AG20443 (cell line): ENCODE measurements at regions not wholly inside any gene's neighbourhood (a gene's known extent, or its start where the extent isn't known, plus 50 kb on each side); places are given as distances from the start of the nearest gene placed in this dataset.
"Not testable (repeated sequence)": the region's sequence is repeated elsewhere in the genome, so short reads cannot be mapped to it uniquely, and the experiment has no call there.

Experiments
- DNase-seq: peaks from one replicate; pipeline ENCODE4 v3.0.0; 2012; ENCODE audit warnings: low spot score, mixed read lengths

GRCh38 chr12:116430911-116431565 is 128.1 kb upstream of the MAP1LC3B2 start:
- DNase-seq, result no peak

DNA sequence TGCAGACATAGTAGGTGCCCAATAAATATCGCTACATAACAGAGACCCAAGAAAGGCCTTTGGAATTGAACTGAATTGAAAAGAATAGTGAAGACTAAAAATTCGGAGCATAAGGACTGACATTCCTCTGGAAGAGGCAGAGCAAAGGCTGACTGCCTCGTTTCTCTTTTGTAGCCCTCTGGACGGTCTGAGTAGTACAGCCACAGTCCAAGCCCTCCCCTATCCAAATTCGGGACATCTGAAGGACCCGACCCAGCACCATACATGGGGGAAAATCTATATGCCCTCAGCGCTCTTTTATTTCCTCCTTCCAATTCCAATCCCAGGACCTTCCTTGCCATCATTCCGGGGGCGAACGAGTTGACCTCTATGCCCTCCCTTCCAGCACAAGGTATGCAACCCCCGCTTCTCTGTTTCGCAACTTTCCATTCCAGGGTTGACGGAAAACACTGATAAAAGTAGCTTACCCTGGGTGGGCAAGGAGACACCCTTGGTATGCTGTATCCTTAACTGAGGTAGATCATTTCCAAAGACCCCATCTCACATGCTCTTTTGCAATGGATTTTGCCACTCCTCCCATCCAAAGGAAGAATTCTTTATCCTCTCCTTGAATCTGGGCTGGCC is 127.4 kb upstream of the MAP1LC3B2 start:
- DNase-seq, result no peak

DNA sequence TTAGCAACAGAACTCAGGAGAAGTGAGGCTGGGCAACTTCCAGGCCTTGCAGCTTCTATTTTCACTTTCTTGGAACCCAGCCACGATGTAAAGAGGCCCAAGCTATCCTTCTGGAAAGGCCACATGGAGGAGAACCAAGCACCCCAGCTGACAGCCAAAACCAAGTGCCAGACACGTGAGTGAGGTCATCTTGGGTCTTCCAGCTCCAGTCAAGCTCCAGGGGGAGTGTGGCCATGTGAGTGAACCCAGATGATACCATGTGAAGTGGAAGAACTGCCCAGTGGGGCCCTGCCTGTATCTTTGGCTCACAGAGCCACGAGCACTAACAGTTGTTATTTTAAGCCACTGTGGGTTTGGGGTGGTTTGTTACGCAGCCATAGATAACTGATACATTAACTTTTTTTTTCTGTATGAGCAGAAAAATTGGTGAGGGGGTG is 126.8 kb upstream of the MAP1LC3B2 start:
- no peak for DNase-seq

DNA sequence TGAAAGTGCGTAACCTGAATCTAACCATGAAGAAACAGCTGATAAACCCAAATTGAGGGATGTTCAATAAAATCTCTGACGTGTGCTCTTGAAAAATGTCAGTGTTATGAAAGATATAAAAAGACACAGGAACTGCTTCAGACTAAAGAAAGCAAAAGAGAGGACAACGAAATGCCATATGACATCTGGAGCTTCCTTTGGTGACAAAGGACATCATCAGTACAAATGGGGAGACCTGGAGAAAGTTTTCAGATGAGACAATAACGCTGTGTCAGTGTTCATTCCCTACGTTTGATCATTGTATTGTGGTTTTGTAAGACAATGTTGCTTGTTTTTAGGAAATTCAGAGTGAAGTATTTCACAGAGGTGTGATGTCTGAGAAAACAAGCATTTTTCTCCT is 125.9 kb upstream of the MAP1LC3B2 start:
- no peak for DNase-seq

DNA sequence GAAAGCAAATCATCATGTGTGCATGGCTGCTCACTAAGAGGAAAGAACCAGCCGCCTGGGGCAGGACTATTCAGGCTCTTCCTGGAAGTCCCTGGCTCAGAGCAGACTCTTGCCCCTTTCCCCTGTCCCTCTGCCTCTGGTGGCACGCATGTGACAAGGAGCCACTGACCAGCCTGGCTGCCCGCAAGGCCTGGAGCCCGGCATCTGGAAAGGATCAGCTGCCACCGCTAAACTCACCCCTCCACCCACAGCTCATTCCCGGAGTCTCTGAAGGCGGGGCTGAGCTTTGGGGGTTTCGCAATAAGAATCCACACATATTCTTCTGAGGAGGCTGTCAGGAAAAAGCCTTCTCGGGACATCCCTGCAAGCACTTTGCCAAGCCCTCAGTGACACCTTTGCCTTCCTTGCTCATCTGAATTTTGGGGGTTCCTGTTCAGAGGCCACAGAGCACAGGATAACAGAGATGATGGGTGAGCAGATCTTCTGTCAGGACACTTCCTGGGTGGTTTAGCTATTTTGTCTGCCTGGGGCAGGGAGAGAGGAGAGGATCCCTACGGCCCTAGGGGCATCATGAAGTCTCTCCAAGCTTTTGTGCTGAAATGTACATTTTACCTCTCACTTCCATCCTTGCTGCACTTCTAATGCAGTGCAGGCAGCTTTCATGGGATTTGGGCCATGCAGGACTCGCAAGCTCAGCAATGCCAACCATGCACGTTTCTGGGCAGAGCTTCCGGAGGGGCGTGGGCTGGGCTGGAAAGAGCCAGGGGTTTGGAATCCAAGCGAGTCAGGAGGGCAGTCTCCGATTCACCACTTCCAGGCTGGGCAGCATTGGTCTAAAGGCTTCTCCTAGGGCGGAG is 124.8 kb upstream of the MAP1LC3B2 start:
- DNase-seq, result peak; percentile 92

DNA sequence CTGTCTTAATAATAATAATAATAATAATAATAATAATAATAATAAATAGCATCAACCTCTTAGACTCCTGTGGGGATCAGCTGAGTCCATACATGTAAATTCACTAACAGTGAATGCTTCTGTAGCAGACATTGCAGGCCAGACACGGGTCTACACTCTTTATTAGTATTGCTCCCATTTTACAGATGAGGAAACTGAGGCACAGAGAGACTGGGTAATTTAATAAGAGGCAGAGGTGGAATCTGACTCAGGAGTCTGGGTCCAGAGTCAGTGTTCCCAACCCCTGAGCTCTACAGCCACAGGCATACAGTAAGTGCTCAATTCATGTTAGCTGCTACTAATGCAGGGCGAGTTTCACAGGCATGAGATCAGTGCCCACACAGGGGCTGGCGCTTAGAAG is 123.2 kb upstream of the MAP1LC3B2 start:
- DNase-seq, result no peak

DNA sequence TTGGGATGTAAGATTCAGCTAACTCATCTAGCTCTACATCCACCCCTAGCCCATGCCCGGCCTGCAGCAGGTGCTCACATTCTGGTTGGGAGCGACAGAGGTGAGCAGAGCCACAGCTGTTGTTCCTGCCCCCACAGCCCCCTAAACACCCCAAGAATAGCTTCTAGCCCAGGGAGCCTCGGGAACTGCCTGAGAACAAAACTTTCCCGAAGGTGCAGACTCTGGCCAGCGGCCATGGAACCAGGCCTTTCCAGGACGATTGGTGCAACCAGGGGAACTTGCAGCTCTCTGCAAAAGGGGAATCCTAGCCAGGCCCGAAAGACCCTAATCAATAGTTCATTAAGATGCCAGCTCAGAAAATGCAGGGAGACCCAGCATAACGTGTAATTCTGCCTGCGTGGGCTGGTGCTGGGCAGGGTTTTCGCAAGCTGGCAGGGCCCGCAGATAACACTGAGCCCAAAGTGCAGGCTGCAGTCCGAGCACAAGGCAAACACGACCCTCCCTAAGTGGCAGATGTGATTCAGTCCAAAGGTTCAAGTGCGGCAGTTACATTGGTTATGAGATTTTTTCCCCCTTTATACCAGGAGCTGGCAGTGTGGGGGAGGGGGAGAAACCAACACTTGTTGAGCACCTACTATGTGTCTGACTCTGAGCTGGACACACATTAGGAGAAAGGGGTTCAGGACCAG is 122.5 kb upstream of the MAP1LC3B2 start:
- no peak for DNase-seq

GRCh38 chr12:116441292-116441691 is 117.9 kb upstream of the MAP1LC3B2 start:
- DNase-seq, result peak; percentile 29

GRCh38 chr12:116442304-116442703 is 116.9 kb upstream of the MAP1LC3B2 start:
- DNase-seq, result no peak

GRCh38 chr12:116442946-116443345 is 116.2 kb upstream of the MAP1LC3B2 start:
- peak; percentile 53 for DNase-seq

- no peak for DNase-seq
Observed at GRCh38 chr12:116443821-116444589, 115.2 kb upstream of the MAP1LC3B2 start.

DNA sequence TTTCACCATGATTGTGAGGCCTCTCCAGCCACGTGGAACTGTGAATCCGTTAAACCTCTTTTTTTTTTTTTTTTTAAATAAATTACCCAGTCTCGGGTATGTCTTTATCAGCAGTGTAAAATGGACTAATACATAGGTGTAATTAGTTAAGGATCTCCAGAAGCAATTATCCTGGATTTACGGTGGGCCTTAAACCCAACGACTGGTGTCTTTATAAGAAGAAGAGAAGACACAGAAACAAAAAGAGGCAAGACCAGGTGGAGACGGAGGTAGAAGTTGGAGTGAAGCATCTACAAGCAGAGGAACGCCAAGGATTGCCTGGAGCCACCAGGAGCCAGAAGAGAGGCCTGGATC is 114.6 kb upstream of the MAP1LC3B2 start:
- DNase-seq, result no peak

DNA sequence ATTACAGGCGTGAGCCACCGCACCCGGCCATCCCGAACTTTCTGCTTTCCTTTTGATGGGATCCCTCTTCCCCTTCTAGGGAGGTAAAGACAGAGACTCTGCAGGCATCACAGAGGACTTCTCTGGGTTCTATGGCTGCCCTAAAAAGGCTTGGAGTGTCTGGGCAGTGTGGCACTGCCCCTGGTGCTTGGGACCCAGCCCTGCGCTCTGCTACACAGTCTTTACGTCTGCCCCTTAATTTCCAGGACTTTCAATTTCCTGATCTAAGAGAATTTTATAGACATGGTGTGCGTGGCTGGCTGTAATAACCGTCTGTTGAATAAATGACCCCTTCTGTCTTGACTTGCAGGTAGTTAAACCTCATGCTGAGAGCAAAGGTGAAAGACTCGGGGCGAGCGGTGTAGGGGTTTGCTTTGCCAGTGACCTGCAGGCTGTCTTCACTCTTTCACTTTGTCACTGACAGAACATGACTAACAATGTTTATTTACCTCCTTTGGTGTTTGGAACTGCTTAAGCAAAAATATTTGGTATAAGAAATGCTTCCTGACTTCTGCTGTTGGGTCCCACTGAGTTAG is 110.9 kb upstream of the MAP1LC3B2 start:
- DNase-seq, result no peak

DNA sequence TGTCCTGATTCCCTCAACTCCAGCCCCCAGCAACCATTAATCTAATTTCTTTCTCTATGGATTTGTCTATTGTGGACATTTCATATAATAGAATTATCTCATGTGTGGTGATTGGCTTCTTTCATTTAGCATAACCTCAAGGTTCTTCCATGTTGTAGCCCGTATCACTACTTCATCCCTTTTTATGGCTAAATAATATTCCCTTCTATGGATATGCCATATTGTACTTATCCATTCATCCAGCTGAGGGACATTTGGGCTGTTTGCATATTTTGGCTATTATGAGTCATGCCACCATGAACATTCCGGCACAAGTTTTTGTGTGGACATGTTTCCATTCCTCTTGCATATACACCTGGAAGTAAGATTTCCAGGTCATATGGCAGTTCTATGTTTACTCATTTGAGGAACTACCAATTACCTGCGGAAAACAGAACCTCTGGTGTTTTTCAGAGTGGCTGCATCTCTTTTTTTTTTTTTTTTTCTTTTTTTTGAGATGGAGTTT is 108.7 kb upstream of the MAP1LC3B2 start:
- no peak for DNase-seq

GRCh38 chr12:116452975-116453374 is 106.2 kb upstream of the MAP1LC3B2 start:
- DNase-seq, result not testable (repeated sequence)

- DNase-seq, result no peak
Observed at GRCh38 chr12:116453631-116454030, 105.5 kb upstream of the MAP1LC3B2 start.

DNA sequence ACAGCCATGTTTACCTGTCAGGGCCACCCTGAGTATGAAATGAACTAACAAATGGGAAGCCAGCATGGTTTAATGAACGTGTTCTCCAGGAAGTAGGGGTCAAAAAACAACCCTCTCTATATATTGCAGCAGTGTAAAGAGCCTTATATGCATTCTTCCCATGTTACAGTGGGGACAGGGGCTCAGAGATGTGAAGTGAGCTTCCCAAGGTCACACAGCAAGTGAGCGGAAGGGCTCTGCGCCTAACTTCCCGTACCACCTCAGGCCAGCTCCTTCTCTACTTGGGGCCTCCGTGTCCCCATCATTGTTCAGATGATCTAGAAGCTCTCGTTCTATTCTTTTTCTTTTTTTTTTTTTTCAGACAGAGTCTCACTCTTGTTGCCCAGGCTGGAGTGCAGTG is 105.1 kb upstream of the MAP1LC3B2 start:
- no peak for DNase-seq

GRCh38 chr12:116454950-116455447 is 104.2 kb upstream of the MAP1LC3B2 start:
- peak; percentile 86 for DNase-seq

DNA sequence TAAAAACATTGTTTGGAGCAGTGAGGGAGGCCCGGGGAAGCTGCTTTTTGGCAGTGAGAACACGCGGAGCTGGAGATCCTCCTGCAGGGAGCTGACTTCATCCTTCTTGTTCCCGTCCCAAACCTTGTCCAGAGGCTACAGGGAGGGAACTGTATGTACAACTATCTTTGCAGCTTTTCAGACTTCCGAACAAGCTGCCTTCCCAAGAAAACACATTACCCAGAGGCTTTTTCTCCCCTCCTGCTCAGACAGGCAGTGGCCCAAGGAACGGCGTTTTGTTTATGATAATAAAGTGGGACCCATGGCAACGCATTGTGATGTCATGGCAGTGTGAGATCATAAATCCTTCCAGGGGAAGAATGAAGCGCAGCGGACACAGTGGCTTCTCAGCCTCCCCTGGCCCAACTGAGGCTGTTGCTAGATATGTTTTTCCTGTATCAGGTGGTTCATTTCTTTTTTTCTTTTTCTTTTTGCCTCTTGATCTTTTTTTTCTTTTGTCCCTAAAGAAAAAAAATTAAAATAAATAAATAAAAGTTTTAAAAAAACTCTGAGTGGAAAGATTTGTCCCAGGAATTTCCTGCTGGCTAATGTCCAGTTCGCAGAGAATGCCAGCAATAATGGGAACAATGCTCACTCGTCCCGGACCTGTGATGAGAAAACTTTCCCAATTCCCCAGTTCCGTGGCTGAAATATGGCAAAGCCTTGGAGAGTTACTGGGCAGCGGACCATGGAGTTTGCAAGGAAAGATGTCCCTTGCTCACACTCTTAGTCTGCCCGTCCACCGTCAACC is 103.4 kb upstream of the MAP1LC3B2 start:
- peak; percentile 81 for DNase-seq
